LHCN-M2 (cell line): ENCODE measurements at regions not wholly inside any gene's neighbourhood (a gene's known extent, or its start where the extent isn't known, plus 50 kb on each side); places are given as distances from the start of the nearest gene placed in this dataset.

ENCODE experiments used
- DNase-seq: peaks from one replicate; pipeline ENCODE4 v3.0.0-alpha.2; 2012; ENCODE audit warnings: low read depth

- no peak for DNase-seq
Measured at GRCh38 chr1:223048026-223048425, 95.0 kb downstream of the TLR5 start.

GRCh38 chr1:223052462-223052861 lies 90.6 kb downstream of the TLR5 start:
- DNase-seq, result no peak

- DNase-seq, result peak; percentile 37
Measured at GRCh38 chr1:223052931-223053330, 90.1 kb downstream of the TLR5 start.

- no peak for DNase-seq
Measured at GRCh38 chr1:223056802-223057201, 86.2 kb downstream of the TLR5 start.

GRCh38 chr1:223057569-223058093 lies 85.4 kb downstream of the TLR5 start:
- no peak for DNase-seq
